HG03095 (cell line): ENCODE measurements at regions not wholly inside any gene's neighbourhood (a gene's known extent, or its start where the extent isn't known, plus 50 kb on each side); places are given as distances from the start of the nearest gene placed in this dataset.
"Not testable (repeated sequence)": the region's sequence is repeated elsewhere in the genome, so short reads cannot be mapped to it uniquely, and the experiment has no call there.

Experiments used
- ATAC-seq: cut with Tn5 transposase; IDR thresholded peaks from one replicate; pipeline ENCODE4 v1.9.1; 2021; ENCODE audit warnings: moderate library complexity; ENCODE audit not compliant: unreplicated experiment

DNA sequence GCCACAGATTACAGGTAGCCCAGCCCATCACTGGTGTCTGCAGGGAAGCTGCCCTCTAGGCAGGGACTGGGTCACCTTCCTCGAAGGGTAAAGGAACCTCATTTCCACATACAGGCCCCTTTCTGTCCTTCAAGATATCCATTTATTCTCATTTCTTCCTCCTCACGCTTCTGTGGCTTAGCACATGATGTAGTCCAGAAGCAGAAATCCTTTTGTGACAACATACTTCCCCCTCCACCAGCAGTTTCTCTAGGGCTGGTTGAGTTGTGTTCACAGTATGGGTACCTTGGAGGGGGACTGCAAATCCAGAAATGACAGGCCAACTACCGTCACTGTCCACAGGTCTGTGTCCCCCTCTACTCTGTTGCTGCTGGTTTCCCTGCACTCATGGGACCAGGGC is 364.9 kb downstream of the ANAPC1 start:
- no peak for ATAC-seq

GRCh38 chr2:111522231-111522768 is 361.7 kb downstream of the ANAPC1 start:
- ATAC-seq = no peak

- no peak for ATAC-seq
These were observed 361.0 kb downstream of the ANAPC1 start for GRCh38 chr2:111523009-111523408.

- ATAC-seq = not testable (repeated sequence)
These were observed 359.0 kb downstream of the ANAPC1 start for GRCh38 chr2:111525026-111525425.

DNA sequence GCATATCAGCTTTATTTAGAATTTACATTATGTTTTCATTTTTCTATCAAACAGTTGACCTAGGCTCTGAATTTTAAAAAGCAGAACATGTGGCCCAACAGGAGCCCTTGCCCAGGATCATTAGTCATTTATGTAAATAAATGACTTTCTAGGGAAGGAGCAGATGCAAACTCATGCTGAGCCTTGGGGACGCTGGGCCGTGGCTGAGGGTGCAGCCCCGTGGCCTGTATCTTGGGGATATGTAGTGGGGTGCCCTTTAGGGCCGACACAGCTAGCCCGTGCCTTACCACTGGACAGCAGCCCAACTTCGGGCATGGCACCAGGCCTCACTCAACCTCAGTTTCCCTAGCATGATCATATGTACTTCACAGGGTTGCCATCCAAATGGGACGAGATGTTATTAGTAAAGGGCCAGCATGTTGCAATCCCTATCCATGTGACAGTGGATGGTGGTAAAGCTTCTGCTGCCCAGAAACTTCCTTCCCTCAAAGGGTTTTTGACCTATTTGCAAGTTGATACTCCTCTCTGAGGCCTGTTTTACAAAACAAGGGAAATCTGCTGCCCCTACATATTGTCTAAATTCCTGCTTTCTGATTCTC is 357.9 kb downstream of the ANAPC1 start:
- not testable (repeated sequence) for ATAC-seq

- not testable (repeated sequence) for ATAC-seq
These were observed 356.1 kb downstream of the ANAPC1 start for GRCh38 chr2:111527707-111528400.

GRCh38 chr2:111529022-111529421 is 355.0 kb downstream of the ANAPC1 start:
- ATAC-seq = not testable (repeated sequence)

- ATAC-seq = not testable (repeated sequence)
These were observed 353.6 kb downstream of the ANAPC1 start for GRCh38 chr2:111530239-111530965.

DNA sequence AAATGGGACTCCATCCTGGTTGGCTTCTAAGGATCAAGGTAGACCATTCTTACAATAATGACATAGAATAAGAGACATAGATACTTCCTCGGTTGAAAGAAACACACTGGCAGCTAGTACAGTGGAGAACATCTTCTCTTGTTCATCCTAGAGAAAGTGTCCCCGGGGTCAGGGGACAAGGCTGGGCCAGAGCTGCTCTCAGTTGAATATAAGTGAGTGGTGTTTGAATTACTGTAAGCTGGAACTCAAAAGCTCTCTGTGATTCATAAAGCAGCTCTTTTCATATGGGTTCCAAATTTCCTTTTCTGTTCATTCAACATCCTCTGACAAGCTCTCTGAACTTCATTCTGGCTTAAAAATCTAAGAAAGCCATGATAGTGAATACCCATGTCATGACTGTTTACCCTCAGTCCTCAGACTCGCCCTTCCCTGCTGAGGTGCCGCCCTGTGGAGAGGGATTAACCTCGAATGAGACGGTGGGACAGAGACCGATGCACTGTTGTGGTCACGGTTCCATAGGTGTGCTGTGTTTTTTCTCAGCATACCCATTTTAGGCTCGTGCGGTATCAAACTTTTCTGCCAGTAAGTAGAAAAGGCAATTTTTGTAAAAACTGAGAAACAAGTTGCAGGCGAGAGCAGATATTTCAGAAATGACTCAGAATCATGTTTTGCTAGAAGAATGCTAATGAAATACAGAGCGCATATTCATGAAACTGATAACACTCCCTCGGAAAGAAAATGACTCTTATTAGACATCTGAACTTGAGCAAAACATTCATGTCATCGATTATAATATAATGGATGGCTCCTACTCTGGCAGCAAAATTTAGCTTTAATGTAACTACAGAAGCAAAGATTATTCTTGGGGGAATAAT is 351.1 kb downstream of the ANAPC1 start:
- ATAC-seq = not testable (repeated sequence)

DNA sequence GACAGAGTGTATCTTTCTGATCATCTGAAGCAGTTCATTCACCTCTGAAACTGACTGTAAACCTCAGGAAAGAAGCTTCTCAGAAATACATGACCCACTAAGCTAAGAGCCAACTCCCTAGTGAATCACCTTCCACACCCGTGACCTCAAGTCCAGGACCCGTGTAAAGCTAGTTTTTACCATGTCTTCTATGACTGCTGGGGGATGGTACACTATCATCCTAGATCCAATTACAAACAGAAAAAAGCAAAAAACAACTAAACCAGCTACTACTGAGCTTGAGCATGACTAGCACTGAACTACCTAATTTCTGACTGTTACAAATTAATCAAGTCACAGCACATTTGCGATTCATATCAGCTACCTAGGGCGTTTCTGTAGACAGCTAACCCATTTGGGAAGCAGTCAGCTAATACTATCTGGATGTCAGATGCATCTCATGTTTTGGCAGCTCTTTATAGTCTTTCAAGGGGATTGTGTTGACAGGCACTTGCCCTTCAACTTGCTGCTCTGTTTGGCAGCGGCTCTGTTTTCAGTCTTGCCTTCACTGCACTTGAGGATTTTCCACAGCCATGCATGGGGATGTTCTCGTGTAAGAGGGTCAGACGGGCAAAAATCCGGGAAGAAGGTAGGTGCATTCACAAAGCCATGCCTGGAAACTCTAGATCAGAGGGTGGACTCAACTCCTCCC is 350.3 kb downstream of the ANAPC1 start:
- ATAC-seq = not testable (repeated sequence)

DNA sequence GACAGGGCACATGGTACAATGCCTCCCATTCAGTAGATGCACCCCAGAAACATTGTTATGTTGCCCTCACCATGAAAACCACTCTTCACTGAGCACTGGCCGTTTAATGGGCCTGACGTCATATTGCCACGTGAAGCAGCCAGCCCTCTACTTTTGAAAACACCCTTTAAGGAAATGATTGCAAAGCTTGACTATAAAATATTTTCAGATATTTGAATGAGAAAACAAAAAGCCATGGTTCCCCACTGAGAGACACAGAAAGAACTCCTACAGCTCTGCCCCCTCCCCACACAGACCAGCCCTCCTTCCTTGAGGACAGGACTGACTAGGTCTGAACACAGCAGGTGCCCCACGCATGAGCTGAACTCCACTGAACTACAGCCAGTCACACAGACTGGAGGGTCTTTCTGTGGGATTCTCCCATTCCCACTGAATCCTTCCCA is 349.1 kb downstream of the ANAPC1 start:
- ATAC-seq = no peak

GRCh38 chr2:111535404-111535803 is 348.6 kb downstream of the ANAPC1 start:
- no peak for ATAC-seq

DNA sequence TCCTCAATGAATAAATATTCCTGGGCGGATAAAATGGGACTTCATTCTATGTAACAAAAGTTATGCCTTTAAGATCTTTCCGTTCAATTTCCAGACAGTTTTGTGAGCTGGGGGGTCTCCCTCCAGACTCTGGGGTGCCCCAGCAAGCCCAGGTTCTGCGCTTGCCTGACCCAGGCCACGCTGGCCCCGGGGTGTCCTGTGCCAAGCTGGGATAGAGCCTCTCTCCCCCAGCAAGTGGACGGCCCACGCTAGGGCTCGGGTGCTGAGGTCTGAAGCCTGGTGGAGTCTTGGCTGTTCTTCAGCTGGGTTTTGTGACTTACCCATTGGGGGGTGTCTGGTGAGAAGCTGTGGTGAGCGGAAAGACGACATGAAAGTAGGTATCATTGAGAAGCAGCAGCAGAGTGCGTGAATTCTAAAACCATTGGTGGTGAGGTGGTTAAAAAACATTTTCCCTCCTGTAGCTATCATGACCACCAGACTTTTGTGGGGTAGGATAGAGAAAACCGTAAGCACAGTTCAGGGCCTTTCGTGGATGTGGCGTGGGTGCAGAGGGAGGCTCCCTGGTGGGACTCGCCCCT is 346.8 kb downstream of the ANAPC1 start:
- ATAC-seq = no peak

DNA sequence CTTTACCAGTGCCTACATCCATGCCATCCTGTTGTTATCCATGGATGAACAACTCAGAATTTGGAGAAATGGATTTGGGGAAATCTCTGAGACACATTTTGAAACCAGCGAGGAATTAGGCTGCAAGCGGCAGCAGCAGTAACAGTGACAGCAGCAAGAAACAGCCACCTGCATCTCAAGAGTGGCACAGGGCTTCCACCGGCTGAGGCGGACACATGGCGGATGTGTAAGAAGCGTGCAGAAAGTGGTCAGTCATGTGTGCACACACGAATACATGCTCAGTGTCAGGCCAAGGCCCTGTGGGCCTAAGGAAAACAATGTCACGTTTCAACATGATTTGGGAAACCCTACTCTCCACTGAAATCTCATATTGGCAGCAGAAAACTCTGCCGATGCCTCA is 344.0 kb downstream of the ANAPC1 start:
- ATAC-seq = not testable (repeated sequence)

DNA sequence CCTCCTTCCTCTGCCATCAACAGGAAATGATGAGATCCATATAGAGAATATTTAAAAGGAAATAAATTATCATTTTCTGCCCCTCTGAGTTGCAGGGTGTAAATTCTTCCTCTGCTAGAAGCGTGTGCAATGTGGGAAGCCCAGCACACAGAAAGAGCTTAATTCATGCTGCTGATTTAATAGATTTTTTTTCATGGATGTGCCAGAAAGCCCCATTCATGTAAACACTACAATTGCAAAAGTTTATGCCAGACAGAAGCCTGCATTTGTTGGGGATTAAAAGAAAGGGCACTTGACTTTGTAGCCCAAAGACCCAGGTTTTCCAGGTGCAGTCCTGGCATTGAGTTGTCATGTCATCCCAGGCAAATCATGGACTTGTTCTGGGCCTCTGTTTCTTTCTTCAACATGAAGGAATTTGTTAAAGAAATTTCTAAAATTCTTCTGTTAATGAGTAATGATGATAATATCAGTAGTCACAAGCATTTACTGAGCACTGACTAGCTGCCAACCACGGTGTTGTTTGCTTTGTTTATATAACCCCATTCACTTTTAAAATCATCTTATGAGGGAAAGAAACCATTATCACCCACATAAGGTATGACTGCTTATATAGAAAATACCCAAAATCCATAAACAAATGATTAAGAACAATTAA is 341.7 kb downstream of the ANAPC1 start:
- ATAC-seq = not testable (repeated sequence)

GRCh38 chr2:111544006-111544405 is 340.0 kb downstream of the ANAPC1 start:
- ATAC-seq = not testable (repeated sequence)

- ATAC-seq = not testable (repeated sequence)
These were observed 338.1 kb downstream of the ANAPC1 start for GRCh38 chr2:111545723-111546431.

DNA sequence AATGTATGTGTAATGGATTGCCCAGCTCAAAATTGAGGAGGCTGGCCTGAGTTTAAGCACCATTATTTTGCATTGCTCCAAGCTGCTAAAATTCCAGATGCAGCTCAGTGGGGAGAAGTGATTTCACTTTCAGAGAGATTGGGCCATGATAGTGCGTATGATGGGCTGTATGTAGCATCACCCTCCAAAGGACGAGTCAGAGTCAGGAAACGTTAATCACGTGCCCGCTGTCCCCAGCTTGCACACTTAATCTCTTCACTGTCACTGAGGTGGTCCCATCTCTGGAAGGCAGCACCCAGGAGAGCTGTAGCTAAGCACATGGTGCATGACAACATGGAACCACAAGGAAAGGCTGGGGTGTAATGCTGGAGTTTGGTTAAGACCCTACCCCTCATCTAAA is 337.4 kb downstream of the ANAPC1 start:
- ATAC-seq = not testable (repeated sequence)
